Inferior parietal cortex (tissue), 1 donor: ENCODE measurements at regions not wholly inside any gene's neighbourhood (a gene's known extent, or its start where the extent isn't known, plus 50 kb on each side); places are given as distances from the start of the nearest gene placed in this dataset.

Experiments used
- DNase-seq: peaks from one replicate; pipeline ENCODE4 v3.0.0-alpha.2; 2016; ENCODE audit errors: extremely low spot score

DNA sequence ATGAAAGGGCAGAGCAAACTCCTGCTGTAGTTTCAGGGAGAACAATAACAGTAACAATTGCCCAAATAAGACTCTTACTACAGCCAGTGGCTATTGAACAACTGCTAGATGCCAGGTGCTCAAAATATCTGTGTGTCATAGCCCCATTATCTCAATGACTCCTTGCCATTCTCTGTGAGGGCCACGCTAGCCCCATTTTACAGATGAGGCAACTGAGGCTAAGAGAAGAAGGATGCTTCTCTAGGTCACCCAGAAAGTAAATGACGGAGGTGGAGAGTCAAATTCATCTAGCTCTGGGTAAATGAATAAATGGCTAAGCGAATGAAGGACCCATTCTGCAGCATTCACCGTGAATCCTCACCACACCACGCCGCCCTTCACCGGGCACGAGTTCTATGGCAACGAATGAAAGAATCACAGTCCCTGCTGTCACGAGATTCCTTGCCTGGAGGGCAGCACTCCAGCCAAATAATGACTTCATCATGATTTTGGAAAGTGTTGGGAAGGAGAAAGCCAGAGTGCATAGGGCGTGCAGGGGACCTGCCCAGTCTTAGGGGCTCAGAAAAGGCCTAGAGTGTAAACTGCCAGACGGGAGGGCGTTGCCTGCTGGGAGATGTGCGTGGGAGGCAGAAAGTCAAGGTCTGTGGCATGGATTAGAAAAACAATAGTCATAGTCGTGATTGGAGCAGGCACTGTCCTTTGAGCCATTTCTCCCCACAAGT lies 147.2 kb downstream of the C9orf50 start:
- DNase-seq = no peak

DNA sequence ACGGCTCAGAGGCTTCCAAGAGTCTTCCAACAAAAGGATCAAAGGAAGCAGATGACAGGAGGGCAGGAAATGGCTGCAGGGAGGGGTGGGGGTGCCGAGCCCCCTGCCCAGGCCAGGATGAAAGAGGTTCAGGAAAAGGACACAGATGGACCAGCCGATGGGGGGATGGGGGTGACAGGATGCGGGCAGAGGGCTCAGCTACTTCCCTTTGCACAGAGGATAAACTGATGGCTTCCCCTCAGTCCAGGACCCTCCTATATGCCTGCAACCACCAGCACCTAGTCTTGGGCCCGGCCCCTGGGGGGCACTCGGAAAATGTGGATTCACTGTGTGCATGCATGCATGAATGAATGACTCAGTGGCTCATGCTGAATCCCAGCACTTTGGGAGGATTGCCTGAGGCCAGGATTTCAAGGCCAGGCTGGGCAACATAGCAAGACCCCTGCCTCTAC lies 148.2 kb downstream of the C9orf50 start:
- no peak for DNase-seq

DNA sequence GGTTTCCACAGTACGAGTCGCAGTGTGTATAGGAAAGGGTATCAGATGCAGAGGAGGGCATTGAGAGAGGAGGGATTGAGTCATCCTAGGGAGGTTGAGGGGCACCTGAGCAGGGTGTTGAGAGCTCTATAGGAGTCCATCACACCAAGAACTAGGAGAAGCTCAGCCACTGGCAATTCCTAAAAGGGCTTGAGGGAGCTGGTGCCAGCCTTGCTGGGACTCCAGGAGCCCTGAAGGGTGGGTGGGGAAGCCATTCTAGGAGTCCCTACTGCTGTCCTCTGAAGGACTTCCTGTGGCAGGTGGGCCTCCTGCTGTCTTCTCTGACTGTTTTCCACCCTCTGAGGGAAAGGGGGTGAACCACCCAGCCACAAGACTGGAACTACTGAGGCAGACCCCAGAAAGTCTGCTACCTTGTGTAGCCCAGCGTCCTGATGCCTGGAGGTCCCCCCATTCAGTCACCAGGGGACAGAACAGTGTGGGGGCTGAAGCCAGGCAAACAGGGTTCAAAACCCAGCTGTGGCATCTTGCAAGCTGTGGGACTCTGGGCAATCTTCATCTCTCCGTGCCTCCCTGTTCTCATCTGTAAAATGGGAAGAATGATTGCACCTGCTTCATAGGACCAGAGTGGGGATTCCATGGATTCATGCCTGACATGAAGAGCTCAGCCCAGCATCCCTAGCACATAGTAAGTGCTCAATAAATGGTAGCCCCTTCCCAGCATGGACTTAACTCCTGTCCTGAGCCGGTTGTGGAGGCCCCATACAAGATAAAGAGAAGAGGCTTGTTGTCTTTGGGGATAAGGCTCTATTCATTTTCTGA lies 149.5 kb downstream of the C9orf50 start:
- DNase-seq = no peak

DNA sequence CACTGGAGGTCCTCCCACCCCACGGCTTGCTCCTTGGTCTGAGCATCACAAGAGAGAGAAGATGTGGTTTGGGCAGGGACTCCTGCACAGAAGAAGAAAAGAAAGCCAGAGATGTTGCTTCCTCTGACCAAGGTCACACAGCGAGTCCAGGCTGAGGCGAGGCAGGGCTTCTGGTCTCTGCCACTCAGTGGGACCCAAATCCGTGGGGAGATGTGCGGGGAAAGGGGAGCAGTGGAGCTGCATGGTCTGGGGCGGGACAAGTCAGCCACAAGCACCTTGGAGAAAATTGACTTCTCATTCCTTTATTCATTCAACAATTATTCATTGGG lies 150.9 kb downstream of the C9orf50 start:
- DNase-seq = no peak

DNA sequence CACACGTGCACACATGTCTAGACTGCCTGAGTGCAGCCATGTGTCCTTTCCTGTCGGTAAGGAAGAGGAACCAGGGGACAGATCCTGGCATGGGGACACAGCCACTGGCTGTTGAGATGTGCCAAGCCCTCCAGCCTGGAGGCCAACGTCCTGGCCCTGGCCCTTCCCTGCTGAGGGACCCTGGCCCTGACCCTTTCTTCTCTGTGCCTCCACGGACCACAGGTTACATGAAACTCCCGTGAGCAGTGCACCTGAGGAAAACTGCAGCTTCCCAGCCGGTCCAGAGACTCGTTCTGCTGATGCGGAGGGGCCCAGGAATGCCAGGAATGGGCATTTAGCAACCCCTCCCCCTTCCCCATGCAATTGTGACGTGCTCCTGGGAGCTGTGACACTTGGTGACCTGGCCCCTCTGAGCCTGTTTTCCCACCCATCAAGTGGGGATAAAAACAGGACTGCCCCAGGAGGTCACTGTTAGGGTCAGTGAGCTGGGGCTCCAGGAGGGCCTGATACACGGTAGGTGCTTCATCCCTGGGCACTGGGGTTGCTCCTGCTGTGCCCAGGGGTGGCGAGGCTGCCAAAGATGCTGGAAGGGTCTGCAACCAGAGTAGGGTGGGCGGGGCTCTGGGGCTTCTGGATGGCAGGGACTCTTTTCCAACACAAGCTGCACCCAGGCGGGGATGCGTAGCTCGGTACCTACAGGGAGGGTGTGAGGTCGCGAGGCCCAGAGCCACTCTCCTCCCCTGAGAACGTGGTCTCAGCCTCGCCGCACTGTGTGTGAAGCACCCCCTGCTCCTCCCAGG lies 151.5 kb downstream of the C9orf50 start:
- DNase-seq = no peak

DNA sequence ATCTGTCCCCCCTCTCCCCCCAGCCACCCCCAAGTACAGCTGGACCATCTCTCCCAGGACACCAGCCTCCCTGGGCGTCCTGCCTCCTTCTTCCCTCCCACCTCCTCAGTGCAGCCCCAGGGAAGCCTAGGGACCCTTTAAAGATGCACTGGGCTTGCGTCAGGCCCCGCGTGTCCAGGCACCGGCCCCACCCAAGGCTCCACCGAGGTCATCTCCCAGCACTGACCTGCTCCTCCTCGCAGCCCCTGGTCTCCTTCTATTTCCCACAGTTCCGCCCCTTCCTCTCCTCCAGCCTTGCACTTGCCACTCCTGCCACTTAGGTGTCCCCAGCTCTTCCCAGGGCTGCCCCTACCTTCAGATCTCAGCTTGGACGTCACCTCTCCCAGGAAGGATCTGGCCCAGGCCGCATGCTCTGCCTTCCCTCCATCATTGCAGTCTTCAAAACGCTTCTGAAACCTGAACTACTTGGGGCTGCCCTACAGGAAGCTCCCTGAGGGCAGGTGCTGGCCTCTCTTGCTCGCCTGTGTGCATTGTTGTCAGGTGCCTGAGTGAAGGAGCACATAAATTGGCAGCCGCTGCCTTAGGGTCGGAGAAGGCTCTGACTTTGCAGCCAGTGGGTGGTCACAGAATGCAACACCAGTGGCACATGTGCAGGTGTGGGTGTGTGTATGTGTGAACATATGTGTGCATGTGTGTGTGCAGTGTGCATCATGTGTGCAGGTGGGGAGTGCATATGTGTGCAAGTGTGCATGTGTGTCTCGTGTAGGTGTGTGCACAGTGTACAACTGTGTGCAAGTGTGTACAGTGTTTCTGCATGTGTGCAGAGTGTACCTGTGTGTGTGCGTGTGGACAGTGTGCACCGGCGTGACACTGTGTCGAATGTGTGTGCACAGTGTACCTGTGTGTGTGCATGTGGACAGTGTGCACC lies 152.9 kb downstream of the C9orf50 start:
- DNase-seq = no peak

DNA sequence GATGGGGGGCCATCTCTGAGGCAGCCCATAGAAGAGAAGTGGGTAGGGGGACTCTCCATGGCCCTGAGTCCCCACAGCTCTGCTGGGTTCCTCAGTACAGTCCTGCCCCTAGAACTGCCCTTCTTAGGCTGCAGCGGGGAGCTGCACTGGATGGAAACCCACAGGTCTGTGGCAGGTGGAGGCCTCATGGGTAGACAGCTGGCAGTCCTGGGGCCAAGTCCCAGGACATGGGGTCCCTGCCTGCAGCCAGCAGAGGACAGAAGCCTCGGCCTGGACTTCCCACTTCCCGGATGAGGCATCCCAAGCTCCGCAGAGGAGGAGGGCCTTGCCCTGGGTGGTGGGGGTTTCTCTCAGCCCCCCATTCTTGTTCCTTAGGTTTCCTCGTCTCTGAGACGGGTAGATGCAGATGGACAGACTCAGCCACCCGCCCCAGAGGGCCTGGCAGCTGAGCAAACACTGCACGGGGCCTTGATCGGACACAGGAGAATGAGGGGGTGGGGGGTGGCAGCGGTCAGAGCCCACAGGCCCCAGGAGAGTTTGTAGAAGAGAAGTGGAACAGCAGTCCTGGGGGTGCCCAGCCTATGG lies 153.8 kb downstream of the C9orf50 start:
- no peak for DNase-seq

DNA sequence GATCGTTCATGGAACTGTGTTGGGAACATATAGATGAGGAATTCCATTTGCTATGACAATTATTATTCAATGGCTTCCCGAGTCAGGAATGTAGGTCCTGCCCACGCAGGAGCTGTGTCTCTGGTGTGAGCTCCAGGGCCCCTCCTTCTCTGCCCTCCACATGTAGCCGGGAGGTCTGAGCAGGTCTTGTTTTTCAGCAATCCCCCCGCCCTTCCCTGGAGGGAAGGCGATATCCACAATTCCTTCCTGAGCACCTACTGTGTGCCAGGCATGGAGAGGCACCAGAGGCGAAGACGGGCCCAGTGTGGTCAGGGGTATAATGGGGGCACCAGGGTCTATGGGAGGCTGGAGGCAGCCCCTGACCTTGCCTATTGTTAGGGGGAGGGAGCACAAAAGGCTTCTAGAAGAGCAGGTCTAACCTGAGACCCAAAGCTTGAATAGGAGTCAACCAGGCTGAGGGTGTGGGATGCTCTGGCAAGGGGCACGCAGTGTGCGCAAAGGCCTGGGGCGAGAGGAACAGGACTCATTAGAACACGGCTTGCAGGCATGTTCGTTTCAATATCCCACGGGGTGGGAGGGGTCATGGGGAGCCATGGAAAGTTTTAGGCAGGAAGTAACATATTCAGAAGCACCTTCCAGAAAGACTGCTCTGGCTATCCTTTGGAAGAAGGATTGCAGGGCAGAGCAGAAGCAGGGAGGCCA lies 154.9 kb downstream of the C9orf50 start:
- no peak for DNase-seq

DNA sequence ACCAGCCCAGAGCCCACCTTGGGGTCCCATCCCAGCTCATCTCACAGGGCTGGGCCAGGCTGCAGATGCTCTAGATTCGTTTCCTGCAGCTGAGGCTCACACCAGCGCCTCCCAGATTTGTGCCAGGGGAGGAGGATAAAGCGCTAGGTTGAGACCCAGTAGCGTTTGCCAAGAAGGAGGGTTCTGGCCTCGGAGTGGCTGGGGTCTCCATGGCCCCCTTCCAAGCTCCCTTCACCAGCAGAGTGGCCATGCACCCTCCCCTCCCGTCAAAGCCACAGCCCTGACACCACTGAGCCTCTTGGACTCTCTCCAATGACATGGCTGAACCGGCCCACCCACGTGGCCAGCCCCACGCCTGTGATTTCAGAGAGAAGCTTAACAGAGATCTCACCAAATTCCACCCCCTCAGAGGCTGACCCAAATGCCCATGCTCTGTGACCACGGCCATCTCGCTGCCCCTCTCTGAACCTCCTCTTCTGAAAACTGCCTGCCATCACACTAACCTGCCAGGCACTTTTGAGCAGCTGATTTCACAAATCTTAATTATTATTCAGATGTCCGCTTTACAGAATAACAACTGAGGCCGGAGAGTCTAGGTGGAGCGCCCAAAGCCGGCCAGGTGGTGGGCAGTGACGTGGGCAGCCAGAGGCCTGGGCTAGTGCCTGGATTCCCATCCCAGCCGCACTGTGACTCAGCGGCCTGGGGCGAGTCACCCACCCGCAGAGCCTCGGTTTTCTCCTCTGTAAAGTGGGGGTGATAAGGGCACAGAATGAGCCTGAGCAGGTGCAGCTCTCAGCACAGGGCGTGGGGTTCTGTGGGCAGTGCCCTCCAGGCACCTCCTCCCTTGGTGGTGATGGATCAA lies 155.7 kb downstream of the C9orf50 start:
- no peak for DNase-seq

DNA sequence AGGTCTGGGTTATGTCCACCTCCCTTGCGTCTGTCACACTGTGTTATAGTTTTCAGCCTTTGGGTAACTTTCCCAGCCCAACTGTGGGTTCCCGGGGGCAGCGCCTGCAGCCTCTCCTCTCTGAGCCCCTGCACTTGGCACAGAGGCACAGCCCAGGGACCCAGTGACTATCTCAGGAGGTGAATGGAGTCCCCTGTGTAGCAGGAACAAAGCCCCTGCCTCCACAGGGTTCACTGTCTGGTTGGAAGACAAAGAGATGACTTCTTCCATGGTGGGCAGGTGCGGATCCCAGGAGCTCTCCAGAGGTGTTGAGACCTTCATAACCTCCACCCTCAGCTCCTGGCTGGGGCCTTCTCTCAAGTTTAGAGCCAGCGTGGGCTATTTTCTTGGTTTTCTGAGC lies 156.9 kb downstream of the C9orf50 start:
- DNase-seq = no peak

DNA sequence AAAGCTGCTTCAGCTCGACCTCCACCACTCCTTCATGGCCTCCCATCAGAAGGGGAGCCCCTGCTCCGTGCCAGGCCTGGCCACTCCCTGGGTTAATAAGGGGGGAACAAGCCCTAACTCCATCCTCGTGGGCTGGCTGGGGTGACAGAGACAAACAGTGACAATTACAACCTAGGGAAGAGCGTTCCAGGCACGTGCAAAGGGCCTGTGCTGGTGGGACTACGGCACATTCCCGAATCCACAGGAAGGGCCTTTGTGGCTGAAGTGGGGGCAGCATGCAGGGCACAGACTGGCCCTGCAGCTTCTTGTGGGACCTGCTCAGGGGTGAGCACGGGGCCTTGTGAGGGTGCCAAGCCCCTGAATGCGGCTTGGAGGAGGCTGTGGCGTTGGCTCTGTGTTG lies 157.4 kb downstream of the C9orf50 start:
- no peak for DNase-seq

DNA sequence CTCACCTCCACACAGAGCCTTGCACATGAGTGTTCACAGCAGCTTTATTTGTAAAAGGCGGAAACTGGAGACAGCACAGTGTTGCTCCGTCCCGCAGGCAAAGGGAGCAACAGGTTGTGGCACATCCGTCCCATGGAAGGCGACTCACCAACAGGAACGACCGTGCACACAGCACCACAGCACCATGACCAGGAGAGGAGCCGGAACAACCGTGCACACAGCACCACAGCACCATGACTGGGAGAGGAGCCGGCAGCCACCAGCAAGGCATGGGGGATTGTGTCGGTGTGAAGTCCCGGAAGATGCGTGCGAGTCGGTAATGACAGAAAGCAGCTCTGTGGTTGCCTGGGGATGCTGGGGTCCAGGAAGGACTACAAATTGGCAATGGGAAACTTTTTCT lies 158.5 kb downstream of the C9orf50 start:
- no peak for DNase-seq

DNA sequence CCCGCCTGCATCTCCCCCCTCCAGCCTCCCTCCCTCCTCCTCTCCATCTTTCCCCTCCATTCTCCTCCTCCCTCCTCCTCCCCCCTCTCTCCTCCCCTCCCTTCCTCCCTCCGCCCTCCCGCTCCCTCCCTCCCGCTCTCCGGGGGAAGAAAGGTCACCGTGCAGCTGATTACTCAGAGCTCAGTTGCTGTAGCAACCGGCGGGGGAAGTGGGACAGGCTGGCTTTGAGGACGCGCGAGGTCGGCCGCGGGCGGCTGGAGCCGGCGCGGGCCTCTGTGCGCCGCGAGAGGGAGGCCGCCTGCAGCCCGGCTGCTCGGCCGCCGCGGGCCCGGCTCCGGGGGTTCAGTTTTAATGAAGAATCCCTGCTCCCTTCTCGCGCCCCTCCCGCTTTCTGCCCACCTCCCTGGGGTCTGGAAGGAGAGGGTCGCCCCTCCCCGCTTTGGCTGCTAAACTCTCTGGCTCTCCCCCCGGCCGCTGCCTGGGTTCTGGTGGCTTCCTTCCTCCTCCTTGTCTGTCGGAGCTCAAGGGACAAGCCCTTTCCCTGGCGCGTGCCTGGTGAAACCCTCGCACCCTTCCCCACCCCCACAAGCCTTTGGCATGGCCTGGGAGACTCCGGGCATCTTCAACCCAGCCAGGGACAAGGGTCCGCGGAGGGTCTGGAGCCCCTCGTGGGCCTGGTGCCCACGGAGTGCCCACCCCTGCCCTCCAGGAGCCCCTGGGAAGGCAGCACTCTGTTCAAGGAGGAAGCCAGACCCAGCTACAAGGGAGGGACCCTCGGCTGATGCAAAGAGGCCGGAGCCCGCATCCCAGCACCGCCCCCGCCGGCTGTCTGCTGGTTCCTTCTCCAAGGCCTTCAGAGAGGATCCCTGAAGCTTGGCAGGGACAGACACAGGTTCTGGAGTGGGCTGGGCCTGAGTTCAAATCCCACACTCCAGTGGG lies 160.3 kb downstream of the C9orf50 start:
- DNase-seq = peak; percentile 95

DNA sequence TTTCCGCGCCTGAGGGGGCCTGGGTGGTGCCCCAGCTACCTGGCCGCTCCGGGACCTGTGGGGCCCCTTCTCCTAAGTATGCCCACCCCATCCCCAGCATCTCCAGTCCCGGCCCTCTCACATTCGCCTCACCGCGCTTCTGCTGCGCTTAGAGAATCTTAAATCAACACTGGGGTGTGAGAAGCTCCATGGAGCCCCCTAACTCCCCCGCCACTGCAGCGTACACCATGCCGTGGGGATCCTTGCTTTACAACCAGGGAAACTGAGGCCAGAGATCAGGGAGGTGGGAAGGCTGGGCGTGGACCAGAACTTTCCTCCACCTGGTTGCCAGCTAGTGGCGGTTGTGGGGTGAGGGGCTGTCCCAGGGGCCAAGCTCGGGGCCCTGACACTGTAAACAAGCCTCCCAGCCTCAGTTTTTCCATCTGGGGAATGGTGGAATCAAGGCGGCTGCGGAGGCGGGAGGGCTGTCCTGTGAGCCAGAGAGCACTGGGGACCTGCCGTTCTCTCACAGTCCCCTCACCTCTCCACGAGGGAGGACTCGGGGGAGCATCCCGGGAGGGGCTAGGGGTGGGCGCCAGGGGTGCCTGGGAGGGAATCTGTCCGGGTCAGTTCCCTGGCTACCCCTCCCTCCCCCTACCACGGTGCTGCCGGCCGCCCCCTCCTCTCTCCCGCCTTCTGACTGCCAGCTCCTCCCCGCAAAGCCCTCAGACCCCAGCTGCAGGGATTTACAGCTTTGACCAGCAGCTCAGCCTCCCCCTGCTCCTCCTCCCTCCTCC lies 161.2 kb downstream of the C9orf50 start:
- DNase-seq = no peak

DNA sequence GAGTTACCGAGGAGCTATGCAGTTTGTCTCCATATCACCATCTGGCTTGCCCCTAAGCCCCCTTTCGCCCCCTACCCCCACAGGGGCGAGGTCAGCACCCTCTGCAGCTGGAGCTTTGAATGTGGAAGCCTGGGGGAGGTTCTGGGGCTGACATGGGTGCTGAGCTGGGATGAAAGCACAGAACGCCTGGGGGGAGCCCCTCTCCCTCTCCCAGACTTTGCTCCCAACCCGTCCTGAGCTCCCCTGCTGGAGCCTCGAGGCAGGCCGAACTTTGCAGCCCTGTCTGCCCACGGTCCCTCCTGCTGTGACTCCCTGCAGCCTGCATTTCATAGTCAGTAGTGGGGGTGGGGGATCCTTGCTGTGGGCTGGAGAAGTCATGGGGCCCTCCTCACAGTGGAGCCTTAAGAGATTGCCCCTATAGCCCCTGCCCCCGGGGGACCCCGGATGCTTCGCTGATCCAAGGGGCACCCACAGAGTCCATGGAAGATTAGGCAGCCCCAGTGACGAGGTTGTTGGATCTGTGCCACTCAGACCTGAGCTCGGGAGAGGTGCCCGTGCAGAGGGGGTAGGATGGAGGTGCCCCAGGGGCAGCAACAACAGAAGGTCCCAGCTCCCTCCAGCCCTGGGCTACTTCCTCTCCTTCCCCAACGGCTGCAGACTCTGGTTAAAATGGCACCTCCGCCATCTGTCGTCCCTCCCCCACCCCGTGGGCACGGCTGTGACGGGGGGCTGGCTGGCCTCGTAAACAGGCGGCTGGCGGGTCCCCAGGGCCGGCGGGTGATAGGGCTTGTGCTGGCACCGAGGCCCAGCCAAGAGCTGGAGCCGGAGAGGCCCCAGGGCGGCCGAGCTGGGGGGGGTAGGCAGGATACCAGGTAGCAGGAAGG lies 162.0 kb downstream of the C9orf50 start:
- no peak for DNase-seq

DNA sequence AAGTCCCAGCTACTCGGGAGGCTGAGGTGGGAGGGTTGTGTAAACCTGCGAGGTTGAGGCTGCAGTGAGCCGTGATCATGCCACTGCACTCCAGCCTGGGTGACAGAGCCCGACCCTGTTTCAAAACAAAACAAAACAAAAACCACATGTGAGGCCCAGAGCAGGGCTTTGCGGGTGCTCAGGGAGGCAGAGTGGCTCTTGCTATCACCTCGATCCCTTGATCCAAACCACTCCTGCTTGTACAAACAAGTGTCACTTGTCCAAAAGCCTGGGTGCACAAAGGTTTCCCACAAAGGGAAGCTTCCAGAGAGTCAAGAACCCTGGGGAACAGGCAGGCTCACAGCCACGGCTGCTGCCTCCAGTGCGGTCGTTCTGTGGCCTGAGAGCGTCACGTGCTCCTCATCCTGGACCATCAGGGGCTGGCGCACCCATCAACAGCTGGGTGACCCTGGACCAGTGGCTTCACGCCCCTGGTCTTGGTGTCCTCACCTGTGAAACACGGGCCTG lies 162.7 kb downstream of the C9orf50 start:
- DNase-seq = no peak
